ENCODE measurements at regions not wholly inside any gene's neighbourhood (a gene's known extent, or its start where the extent isn't known, plus 50 kb on each side); places are given as distances from the start of the nearest gene placed in this dataset.

GRCh38 chr2:16025211-16025875 lies 85.0 kb downstream of the MYCN start:
- no peak overlapping the region for H3K27ac ChIP-seq (ENCODE audit: insufficient read depth, low read length)
- H4K8ac ChIP-seq (ENCODE audit: low read depth in 2 of 2, low read length in 2 of 2) = no peak overlapping the region
- no peak overlapping the region for H4K5ac ChIP-seq (ENCODE audit: low read depth, low read length)
- dilution Hi-C loops (cut with HindIII; ENCODE audit: low sequenced_read_pairs, unreplicated experiment) = no loop called here
- intact Hi-C loops (cut with micrococcal nuclease) = no loop called here
- no peak overlapping the region for H3K9ac ChIP-seq (ENCODE audit: low read depth, low read length)
- ChIA-PET POLR2A (ENCODE audit: unreplicated experiment) (no interaction called here), CTCF (interaction anchor here (0.6 kb wide), 1 partner anchor 813 kb away, joined by 3 read pairs; no protein-coding TSS in a partner anchor)
- H2BK120ac ChIP-seq (ENCODE audit: low read depth, low read length) = no peak overlapping the region
- H3K23ac ChIP-seq (ENCODE audit: low read depth, low read length) = no peak overlapping the region
- no peak overlapping the region for H3K56ac ChIP-seq (ENCODE audit: extremely low read depth, insufficient read depth, low read length)
- WGBS, 2 experiments (ENCODE audit: extremely low coverage in 2 of 2, insufficient read length in 1 of 2) = 40% methylated on average over 3 of the region's 8 CpGs; no CpG with 5 or more reads in 1 of the 2 experiments
- H3K4me1 ChIP-seq (ENCODE audit: control insufficient read depth, insufficient read depth, low read length) = no peaks in the 10 kb centered on the region
- H3K79me1 ChIP-seq (ENCODE audit: low read depth in 1 of 2, low read length in 2 of 2) = no peaks in the 10 kb centered on the region
- no peak overlapping the region for H3K18ac ChIP-seq (ENCODE audit: low read depth, low read length)
- H2AK5ac ChIP-seq (ENCODE audit: low read depth, low read length) = no peak overlapping the region
- no peaks in the 10 kb centered on the region for H4K20me1 ChIP-seq (ENCODE audit: insufficient read depth, low read length)
- H3K36me3 ChIP-seq (ENCODE audit: control insufficient read depth, insufficient read depth, low read length) = no peaks in the 10 kb centered on the region
- no peak for ATAC-seq (ENCODE audit: low read depth)
- no peak overlapping the region for H2BK15ac ChIP-seq (ENCODE audit: low read depth, low read length)
- TF ChIP-seq CTCF (conservative IDR thresholded peaks at IDR 0.05; ENCODE audit: low read depth, low read length) = no peak
- no peak for TF ChIP-seq POLR2A (IDR thresholded peaks at IDR 0.05; ENCODE audit: low read depth, low read length)
- TF ChIP-seq BHLHE40 (IDR thresholded peaks at IDR 0.05; ENCODE audit: low read depth, low read length) = no peak
- no peak for TF ChIP-seq FOS (IDR thresholded peaks at IDR 0.05; ENCODE audit: low read depth, low read length)
- no peak for TF ChIP-seq RFX5 (IDR thresholded peaks at IDR 0.05; ENCODE audit: low read depth, low read length)
- TF ChIP-seq RAD21 (IDR thresholded peaks at IDR 0.05; ENCODE audit: low read length) = no peak
- TF ChIP-seq CHD1 (IDR thresholded peaks at IDR 0.05; ENCODE audit: low read depth, low read length) = no peak
- no peak for TF ChIP-seq MAZ (IDR thresholded peaks at IDR 0.05; ENCODE audit: borderline replicate concordance, low read depth, low read length)
- TF ChIP-seq CEBPB (IDR thresholded peaks at IDR 0.05; ENCODE audit: low read depth, low read length) = no peak
- no peak for TF ChIP-seq USF2 (IDR thresholded peaks at IDR 0.05; ENCODE audit: low read depth, low read length)
- TF ChIP-seq RCOR1 (IDR thresholded peaks at IDR 0.05; ENCODE audit: insufficient replicate concordance, low read length) = no peak
- no peaks in the 10 kb centered on the region for H3K27me3 ChIP-seq (ENCODE audit: control insufficient read depth, insufficient read depth, low read length)
- H3K14ac ChIP-seq (replicated peaks; ENCODE audit: low read depth, low read length) = no peak overlapping the region
- H2AFZ ChIP-seq (replicated peaks; ENCODE audit: low read length, poor library complexity) = no peak overlapping the region
- no peak overlapping the region for H3K4me3 ChIP-seq (ENCODE audit: insufficient read depth, low read depth, low read length)
- no peak overlapping the region for H2BK5ac ChIP-seq (ENCODE audit: low read depth, low read length, poor library complexity, severe bottlenecking)
- no peak overlapping the region for H3K4ac ChIP-seq (ENCODE audit: low read depth, low read length)
- BruUV-seq (replicated peaks) = no TSS peak
- H4K91ac ChIP-seq (ENCODE audit: insufficient read depth, low read depth, low read length) = no peak overlapping the region
- H3K9me1 ChIP-seq (ENCODE audit: insufficient read depth, low read length) = no peaks in the 10 kb centered on the region
- DNase-seq = no peak
- H3K4me2 ChIP-seq (ENCODE audit: low read depth, low read length) = no peak overlapping the region
- H2AK9ac ChIP-seq (replicated peaks; ENCODE audit: low read depth, low read length, poor library complexity) = no peak overlapping the region
- H3K9me3 ChIP-seq (ENCODE audit: control insufficient read depth, insufficient read depth, low read length) = peaks cover 28% of the 10 kb centered on the region
- no peak overlapping the region for H2BK20ac ChIP-seq (ENCODE audit: low read depth, low read length)
- in situ Hi-C loops (cut with MboI; ENCODE audit: low sequenced_read_pairs) = no loop called here

Data from IMR-90 (cell line).